HEK293T (cell line): ENCODE measurements at regions not wholly inside any gene's neighbourhood (a gene's known extent, or its start where the extent isn't known, plus 50 kb on each side); places are given as distances from the start of the nearest gene placed in this dataset.

Source experiments
- ARNT ChIP-seq: fragments of 450-650 bp; IDR thresholded peaks from 2 replicates; pipeline ENCODE4 v1.6.1; 2017; ENCODE audit warnings: mild to moderate bottlenecking
- LEF1 ChIP-seq: fragments of 450-650 bp; IDR thresholded peaks from 2 replicates; pipeline ENCODE4 v1.6.1; 2017; ENCODE audit warnings: mild to moderate bottlenecking, borderline replicate concordance
- SP1 ChIP-seq: fragments of 450-650 bp; IDR thresholded peaks from 2 replicates; pipeline ENCODE4 v1.6.1; 2017
- SUZ12 ChIP-seq: fragments of 450-650 bp; IDR thresholded peaks from 2 replicates; pipeline ENCODE4 v1.6.1; 2016; ENCODE audit warnings: mild to moderate bottlenecking
- ZNF384 ChIP-seq: fragments of 450-650 bp; IDR thresholded peaks from 2 replicates; pipeline ENCODE4 v1.6.1; 2016

DNA sequence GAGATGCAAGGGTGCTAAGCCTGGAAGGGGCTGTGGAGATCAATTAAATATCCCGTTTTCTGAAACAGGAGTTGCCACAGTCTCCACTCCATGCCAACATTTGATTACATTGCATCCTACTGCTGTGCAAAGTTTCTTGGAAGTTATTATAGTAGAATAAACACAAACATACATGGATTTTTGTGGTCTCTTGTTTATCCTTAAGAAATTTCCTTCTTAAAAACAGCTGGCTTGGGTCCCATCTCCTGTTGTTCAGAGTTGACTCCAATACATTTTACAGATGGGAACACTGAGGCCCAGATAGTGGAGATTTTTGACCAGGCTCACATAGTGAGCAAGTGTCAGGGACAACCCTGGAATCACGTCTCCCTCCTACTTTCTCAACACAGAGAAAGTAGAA is 124.0 kb upstream of the ADAMTS18 start:
- TF ChIP-seq SP1 (no peak), LEF1 (no peak), ARNT (no peak), ZNF384 (no peak), SUZ12 (no peak)
